Sigmoid colon (tissue), 4 donors: ENCODE measurements at regions not wholly inside any gene's neighbourhood (a gene's known extent, or its start where the extent isn't known, plus 50 kb on each side); places are given as distances from the start of the nearest gene placed in this dataset.

Source experiments
- CTCF ChIP-seq, 4 experiments: fragments of 450-650 bp in 3 of 4; fragments of 200-600 bp in 1 of 4; IDR thresholded peaks; one replicate each; pipeline ENCODE4 v1.5.1; 2016 to 2019; ENCODE audit warnings: antibody characterized with exemption in 4 of 4, mild to moderate bottlenecking in 3 of 4, moderate library complexity in 2 of 4
- POLR2A ChIP-seq, 2 donors: fragments of 450-650 bp; IDR thresholded peaks; one replicate each; pipeline ENCODE4 v1.6.1; 2016; ENCODE audit warnings: antibody characterized with exemption in 2 of 2, mild to moderate bottlenecking in 2 of 2, moderate library complexity in 2 of 2
- POLR2AphosphoS5 ChIP-seq, 4 donors: sonication (generic); formaldehyde crosslinking; IDR thresholded peaks; one replicate each; pipeline ENCODE4 v1.6.1; 2017; ENCODE audit warnings: antibody characterized with exemption in 4 of 4

GRCh38 chr4:181004056-181004455, 1239.1 kb upstream of the TENM3 start:
- no peak for TF ChIP-seq CTCF (IDR thresholded peaks at IDR 0.05)
- no peak for TF ChIP-seq POLR2A (IDR thresholded peaks at IDR 0.05)
- no peak for TF ChIP-seq POLR2AphosphoS5 (IDR thresholded peaks at IDR 0.05)
